ENCODE measurements at regions not wholly inside any gene's neighbourhood (a gene's known extent, or its start where the extent isn't known, plus 50 kb on each side); places are given as distances from the start of the nearest gene placed in this dataset.
"Not testable (repeated sequence)": the region's sequence is repeated elsewhere in the genome, so short reads cannot be mapped to it uniquely, and the experiment has no call there.

DNA sequence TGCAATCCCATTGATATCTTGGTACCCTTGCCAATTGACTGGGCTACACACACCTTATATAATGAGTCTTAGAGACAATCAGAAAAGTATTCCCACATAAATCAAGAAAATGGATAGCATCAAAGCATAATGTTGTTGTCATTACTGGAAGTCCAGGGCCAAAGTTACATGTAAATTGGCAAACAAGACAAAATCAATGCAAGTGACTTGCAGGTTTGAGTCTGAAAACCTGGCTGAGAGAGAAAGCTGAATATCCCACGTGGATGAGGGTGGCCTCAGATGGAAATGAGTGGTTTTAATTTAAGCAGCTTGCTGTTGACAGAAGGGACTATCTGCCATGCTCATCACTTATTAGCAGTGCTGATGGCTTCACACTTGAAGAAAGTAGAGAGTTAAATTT is 324.0 kb upstream of the MON1B start:
- no peaks in the 10 kb centered on the region for H3K9me3 ChIP-seq
- H3K27me3 ChIP-seq: no peaks in the 10 kb centered on the region
- no peak for TF ChIP-seq POLR2A (IDR thresholded peaks at IDR 0.05)
- TF ChIP-seq, protein P1, sequence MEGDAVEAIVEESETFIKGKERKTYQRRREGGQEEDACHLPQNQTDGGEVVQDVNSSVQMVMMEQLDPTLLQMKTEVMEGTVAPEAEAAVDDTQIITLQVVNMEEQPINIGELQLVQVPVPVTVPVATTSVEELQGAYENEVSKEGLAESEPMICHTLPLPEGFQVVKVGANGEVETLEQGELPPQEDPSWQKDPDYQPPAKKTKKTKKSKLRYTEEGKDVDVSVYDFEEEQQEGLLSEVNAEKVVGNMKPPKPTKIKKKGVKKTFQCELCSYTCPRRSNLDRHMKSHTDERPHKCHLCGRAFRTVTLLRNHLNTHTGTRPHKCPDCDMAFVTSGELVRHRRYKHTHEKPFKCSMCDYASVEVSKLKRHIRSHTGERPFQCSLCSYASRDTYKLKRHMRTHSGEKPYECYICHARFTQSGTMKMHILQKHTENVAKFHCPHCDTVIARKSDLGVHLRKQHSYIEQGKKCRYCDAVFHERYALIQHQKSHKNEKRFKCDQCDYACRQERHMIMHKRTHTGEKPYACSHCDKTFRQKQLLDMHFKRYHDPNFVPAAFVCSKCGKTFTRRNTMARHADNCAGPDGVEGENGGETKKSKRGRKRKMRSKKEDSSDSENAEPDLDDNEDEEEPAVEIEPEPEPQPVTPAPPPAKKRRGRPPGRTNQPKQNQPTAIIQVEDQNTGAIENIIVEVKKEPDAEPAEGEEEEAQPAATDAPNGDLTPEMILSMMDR (IDR thresholded peaks at IDR 0.05): no peak
- TF ChIP-seq POLR2AphosphoS5 (IDR thresholded peaks at IDR 0.05): no peak
- no peak overlapping the region for H3K27ac ChIP-seq
- DNase-seq (ENCODE audit: low spot score in 2 of 2): no peak
- H3K4me1 ChIP-seq: no peaks in the 10 kb centered on the region
- H3K36me3 ChIP-seq: no peaks in the 10 kb centered on the region
- no peak overlapping the region for H3K4me3 ChIP-seq
- intact Hi-C loops (cut with DNase I; ENCODE audit: low total_unique reads): no loop called here

- TF ChIP-seq POLR2A (IDR thresholded peaks at IDR 0.05) (no peak), POLR2AphosphoS5 (IDR thresholded peaks at IDR 0.05) (no peak)
- TF ChIP-seq, protein P1 (IDR thresholded peaks at IDR 0.05): no peak
- H3K4me1 ChIP-seq: no peaks in the 10 kb centered on the region
- DNase-seq (ENCODE audit: low spot score in 2 of 2): no peak
- H3K27ac ChIP-seq: no peak overlapping the region
- H3K4me3 ChIP-seq: no peak overlapping the region
- no peaks in the 10 kb centered on the region for H3K9me3 ChIP-seq
- intact Hi-C loops (cut with DNase I; ENCODE audit: low total_unique reads): no loop called here
- H3K27me3 ChIP-seq: no peaks in the 10 kb centered on the region
- H3K36me3 ChIP-seq: no peaks in the 10 kb centered on the region
Measured at GRCh38 chr16:76875898-76876297, 315.1 kb upstream of the MON1B start.

- Histone ChIP-seq H3K4me3 (no peak overlapping the region), H3K27me3 (no peaks in the 10 kb centered on the region), H3K9me3 (no peaks in the 10 kb centered on the region), H3K36me3 (no peaks in the 10 kb centered on the region), H3K4me1 (no peaks in the 10 kb centered on the region), H3K27ac (no peak overlapping the region)
- TF ChIP-seq POLR2AphosphoS5 (IDR thresholded peaks at IDR 0.05) (no peak), POLR2A (IDR thresholded peaks at IDR 0.05) (no peak)
- TF ChIP-seq, protein P1 (IDR thresholded peaks at IDR 0.05): no peak
- DNase-seq (ENCODE audit: low spot score in 2 of 2): no peak
- intact Hi-C loops (cut with DNase I; ENCODE audit: low total_unique reads): no loop called here
Measured at GRCh38 chr16:76879420-76879819, 311.6 kb upstream of the MON1B start.

- intact Hi-C loops (cut with DNase I; ENCODE audit: low total_unique reads); H3K27me3 ChIP-seq; DNase-seq (ENCODE audit: low spot score in 2 of 2); H3K4me3 ChIP-seq; H3K27ac ChIP-seq; H3K4me1 ChIP-seq; H3K9me3 ChIP-seq; H3K36me3 ChIP-seq: not testable (repeated sequence)
Measured at GRCh38 chr16:76880523-76880922, 310.5 kb upstream of the MON1B start.

DNA sequence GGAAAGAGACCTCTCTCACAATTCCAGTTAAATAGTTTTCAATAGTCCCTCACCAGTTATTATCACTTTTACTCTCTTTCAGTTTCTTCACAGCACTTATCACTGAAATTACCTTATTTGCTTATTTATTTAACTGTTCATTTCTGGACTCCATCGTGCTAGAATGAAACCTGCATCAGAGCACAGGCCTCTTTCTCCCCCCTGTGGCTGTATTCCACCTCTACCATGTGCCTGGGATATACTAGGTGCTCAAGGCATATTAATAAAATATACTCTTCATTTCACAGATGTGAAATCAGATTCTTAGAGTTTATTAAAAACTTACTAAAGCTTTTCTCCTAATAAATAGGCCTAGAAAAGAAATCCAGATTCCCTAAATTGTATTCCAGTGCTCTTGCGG is 308.9 kb upstream of the MON1B start:
- Histone ChIP-seq H3K27me3 (no peaks in the 10 kb centered on the region), H3K36me3 (no peaks in the 10 kb centered on the region), H3K27ac (no peak overlapping the region), H3K4me3 (no peak overlapping the region), H3K4me1 (no peaks in the 10 kb centered on the region), H3K9me3 (no peaks in the 10 kb centered on the region)
- intact Hi-C loops (cut with DNase I; ENCODE audit: low total_unique reads): no loop called here
- no peak for TF ChIP-seq POLR2A (IDR thresholded peaks at IDR 0.05)
- TF ChIP-seq, protein P1 (IDR thresholded peaks at IDR 0.05): no peak
- TF ChIP-seq POLR2AphosphoS5 (IDR thresholded peaks at IDR 0.05): no peak
- DNase-seq (ENCODE audit: low spot score in 2 of 2): no peak

- TF ChIP-seq, protein P1 (IDR thresholded peaks at IDR 0.05): no peak
- TF ChIP-seq POLR2AphosphoS5 (IDR thresholded peaks at IDR 0.05) (no peak), POLR2A (IDR thresholded peaks at IDR 0.05) (no peak)
- Histone ChIP-seq H3K27me3 (no peaks in the 10 kb centered on the region), H3K36me3 (no peaks in the 10 kb centered on the region), H3K27ac (no peak overlapping the region), H3K4me3 (no peak overlapping the region), H3K9me3 (no peaks in the 10 kb centered on the region), H3K4me1 (no peaks in the 10 kb centered on the region)
- no peak for DNase-seq (ENCODE audit: low spot score in 2 of 2)
- intact Hi-C loops (cut with DNase I; ENCODE audit: low total_unique reads): no loop called here
Measured at GRCh38 chr16:76883076-76883475, 307.9 kb upstream of the MON1B start.

All from breast epithelium (tissue), 4 donors.